ENCODE measurements at regions not wholly inside any gene's neighbourhood (a gene's known extent, or its start where the extent isn't known, plus 50 kb on each side); places are given as distances from the start of the nearest gene placed in this dataset.

DNA sequence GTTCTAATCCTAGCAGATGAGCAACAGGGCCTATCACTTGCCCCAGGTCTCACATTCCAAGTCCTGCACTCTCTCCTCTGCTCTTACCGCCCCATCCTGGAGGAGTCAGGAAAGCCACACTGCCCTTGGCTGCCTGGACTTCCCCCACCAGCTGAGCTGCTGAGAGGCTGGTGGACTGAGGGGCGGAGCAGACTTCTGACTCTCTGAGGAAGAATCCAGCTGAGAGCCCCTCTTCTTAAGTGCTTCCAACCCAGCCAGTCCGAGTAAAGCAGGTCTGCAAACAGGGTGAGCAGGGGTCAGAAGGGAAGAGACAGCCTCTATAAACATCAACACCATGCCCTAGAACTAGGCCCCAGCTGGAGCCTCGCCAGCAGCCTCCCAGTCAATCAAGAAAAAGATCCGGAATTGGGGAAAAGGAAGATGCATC lies 92.4 kb upstream of the TMEM72 start:
- ATAC-seq (no peak), DNase-seq (ENCODE audit: low read depth, low spot score) (no peak)
- intact Hi-C loops (cut with micrococcal nuclease): no loop called here
- ChIA-PET POLR2A (no interaction called here), RAD21 (ENCODE audit: low non-redundant PET in 1 of 2, low total read pairs in 2 of 2, uncharacterized antibody in 2 of 2, unreplicated experiment in 2 of 2) (no interaction called here), CTCF (no interaction called here)
- Histone ChIP-seq H3K9me2 (ENCODE audit: insufficient read depth) (no peaks in the 10 kb centered on the region), H3K27me3 (ENCODE audit: insufficient read depth, low read length) (peaks cover 28% of the 10 kb centered on the region; the same call in 1 of the 2 replicates), H3K79me2 (ENCODE audit: insufficient read depth, low read length) (no peaks in the 10 kb centered on the region), H2AFZ (ENCODE audit: low read depth, low read length, poor library complexity, severe bottlenecking) (no peak overlapping the region), H3K9ac (ENCODE audit: low read length) (no peak overlapping the region), H3K27ac (ENCODE audit: low read depth, low read length) (no peak overlapping the region), H3K4me1 (ENCODE audit: control insufficient read depth in 1 of 2, insufficient read depth in 2 of 2, low read length in 2 of 2) (no peaks in the 10 kb centered on the region), H3K36me3 (ENCODE audit: control insufficient read depth in 1 of 2, insufficient read depth in 2 of 2, low read length in 2 of 2) (no peaks in the 10 kb centered on the region), H3K4me3 (replicated peaks in 1 of 2; ENCODE audit: low read depth in 1 of 2, low read length in 2 of 2) (no peak overlapping the region), H4K20me1 (ENCODE audit: insufficient read depth) (no peaks in the 10 kb centered on the region), H3K9me3 (ENCODE audit: control insufficient read depth in 1 of 2, insufficient read depth in 1 of 2, low read depth in 1 of 2, low read length in 2 of 2) (no peaks in the 10 kb centered on the region), H3K4me2 (ENCODE audit: low read length) (no peak overlapping the region)
- no peak for TF ChIP-seq SRF (IDR thresholded peaks at IDR 0.05; ENCODE audit: low read depth)
- TF ChIP-seq ELF1 (IDR thresholded peaks at IDR 0.05; ENCODE audit: borderline replicate concordance, low read depth): no peak
- no peak for TF ChIP-seq YY1 (IDR thresholded peaks at IDR 0.05; ENCODE audit: extremely low read depth, insufficient replicate concordance, low read depth, low read length)
- no peak for TF ChIP-seq RAD21 (IDR thresholded peaks at IDR 0.05; ENCODE audit: low read depth)
- TF ChIP-seq, protein P1, sequence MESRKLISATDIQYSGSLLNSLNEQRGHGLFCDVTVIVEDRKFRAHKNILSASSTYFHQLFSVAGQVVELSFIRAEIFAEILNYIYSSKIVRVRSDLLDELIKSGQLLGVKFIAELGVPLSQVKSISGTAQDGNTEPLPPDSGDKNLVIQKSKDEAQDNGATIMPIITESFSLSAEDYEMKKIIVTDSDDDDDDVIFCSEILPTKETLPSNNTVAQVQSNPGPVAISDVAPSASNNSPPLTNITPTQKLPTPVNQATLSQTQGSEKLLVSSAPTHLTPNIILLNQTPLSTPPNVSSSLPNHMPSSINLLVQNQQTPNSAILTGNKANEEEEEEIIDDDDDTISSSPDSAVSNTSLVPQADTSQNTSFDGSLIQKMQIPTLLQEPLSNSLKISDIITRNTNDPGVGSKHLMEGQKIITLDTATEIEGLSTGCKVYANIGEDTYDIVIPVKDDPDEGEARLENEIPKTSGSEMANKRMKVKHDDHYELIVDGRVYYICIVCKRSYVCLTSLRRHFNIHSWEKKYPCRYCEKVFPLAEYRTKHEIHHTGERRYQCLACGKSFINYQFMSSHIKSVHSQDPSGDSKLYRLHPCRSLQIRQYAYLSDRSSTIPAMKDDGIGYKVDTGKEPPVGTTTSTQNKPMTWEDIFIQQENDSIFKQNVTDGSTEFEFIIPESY (IDR thresholded peaks at IDR 0.05; ENCODE audit: extremely low read depth, insufficient replicate concordance, low read length): no peak
- TF ChIP-seq ZNF274 (IDR thresholded peaks at IDR 0.05; ENCODE audit: low read depth, low read length): no peak
- TF ChIP-seq, protein P2, sequence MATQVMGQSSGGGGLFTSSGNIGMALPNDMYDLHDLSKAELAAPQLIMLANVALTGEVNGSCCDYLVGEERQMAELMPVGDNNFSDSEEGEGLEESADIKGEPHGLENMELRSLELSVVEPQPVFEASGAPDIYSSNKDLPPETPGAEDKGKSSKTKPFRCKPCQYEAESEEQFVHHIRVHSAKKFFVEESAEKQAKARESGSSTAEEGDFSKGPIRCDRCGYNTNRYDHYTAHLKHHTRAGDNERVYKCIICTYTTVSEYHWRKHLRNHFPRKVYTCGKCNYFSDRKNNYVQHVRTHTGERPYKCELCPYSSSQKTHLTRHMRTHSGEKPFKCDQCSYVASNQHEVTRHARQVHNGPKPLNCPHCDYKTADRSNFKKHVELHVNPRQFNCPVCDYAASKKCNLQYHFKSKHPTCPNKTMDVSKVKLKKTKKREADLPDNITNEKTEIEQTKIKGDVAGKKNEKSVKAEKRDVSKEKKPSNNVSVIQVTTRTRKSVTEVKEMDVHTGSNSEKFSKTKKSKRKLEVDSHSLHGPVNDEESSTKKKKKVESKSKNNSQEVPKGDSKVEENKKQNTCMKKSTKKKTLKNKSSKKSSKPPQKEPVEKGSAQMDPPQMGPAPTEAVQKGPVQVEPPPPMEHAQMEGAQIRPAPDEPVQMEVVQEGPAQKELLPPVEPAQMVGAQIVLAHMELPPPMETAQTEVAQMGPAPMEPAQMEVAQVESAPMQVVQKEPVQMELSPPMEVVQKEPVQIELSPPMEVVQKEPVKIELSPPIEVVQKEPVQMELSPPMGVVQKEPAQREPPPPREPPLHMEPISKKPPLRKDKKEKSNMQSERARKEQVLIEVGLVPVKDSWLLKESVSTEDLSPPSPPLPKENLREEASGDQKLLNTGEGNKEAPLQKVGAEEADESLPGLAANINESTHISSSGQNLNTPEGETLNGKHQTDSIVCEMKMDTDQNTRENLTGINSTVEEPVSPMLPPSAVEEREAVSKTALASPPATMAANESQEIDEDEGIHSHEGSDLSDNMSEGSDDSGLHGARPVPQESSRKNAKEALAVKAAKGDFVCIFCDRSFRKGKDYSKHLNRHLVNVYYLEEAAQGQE (IDR thresholded peaks at IDR 0.05; ENCODE audit: low read depth): no peak
- TF ChIP-seq POLR2AphosphoS5 (IDR thresholded peaks at IDR 0.05; ENCODE audit: low read depth, low read length): no peak
- TF ChIP-seq POLR2A (IDR thresholded peaks at IDR 0.05; ENCODE audit: borderline replicate concordance, extremely low read depth, insufficient read depth, insufficient read length): no peak
- BruUV-seq (replicated peaks): no TSS peak

All from HCT116 (cell line).